ENCODE measurements at regions not wholly inside any gene's neighbourhood (a gene's known extent, or its start where the extent isn't known, plus 50 kb on each side); places are given as distances from the start of the nearest gene placed in this dataset.
"Not testable (repeated sequence)": the region's sequence is repeated elsewhere in the genome, so short reads cannot be mapped to it uniquely, and the experiment has no call there.

- H3K27ac ChIP-seq (ENCODE audit: low read depth in 2 of 2, low read length in 1 of 2), result no peak overlapping the region
- H3K4me2 ChIP-seq, result no peak overlapping the region
- peaks cover 14% of the 10 kb centered on the region; the same call in 1 of the 2 replicates for H3K27me3 ChIP-seq (ENCODE audit: insufficient read depth)
- H3K79me2 ChIP-seq (ENCODE audit: insufficient read depth), result no peaks in the 10 kb centered on the region
- CTCF ChIA-PET, result no interaction called here
- H4K20me1 ChIP-seq (ENCODE audit: insufficient read depth), result no peaks in the 10 kb centered on the region
- no peaks in the 10 kb centered on the region for H3K36me3 ChIP-seq (replicated peaks in 1 of 2; ENCODE audit: control insufficient read depth in 1 of 2, insufficient read depth in 2 of 2, low read length in 1 of 2)
- no peaks in the 10 kb centered on the region for H3F3A ChIP-seq (replicated peaks; ENCODE audit: insufficient read depth)
- H3K9me3 ChIP-seq, result no peaks in the 10 kb centered on the region
- no peaks in the 10 kb centered on the region for H3K9me2 ChIP-seq
- no peak overlapping the region for H2AFZ ChIP-seq (ENCODE audit: low read depth)
- H3K9ac ChIP-seq, result no peak overlapping the region
- H3K4me1 ChIP-seq (ENCODE audit: control insufficient read depth in 1 of 2, insufficient read depth in 2 of 2, low read depth in 1 of 2, low read length in 1 of 2), result peaks cover 0 to 3% of the 10 kb centered on the region in 2 experiments; a peak in 1 of 4 replicates
- 29% methylated on average over 7 of the region's 7 CpGs for WGBS (ENCODE audit: low lambda C conversion rate)
- POLR2A ChIA-PET, result no interaction called here
- H3K4me3 ChIP-seq (ENCODE audit: low read depth in 2 of 2, low read length in 1 of 2), result no peak overlapping the region
- no peak for TF ChIP-seq EZH2phosphoT487 (IDR thresholded peaks at IDR 0.05; ENCODE audit: borderline replicate concordance, low read depth)
- DNase-seq, result no peak
Measured at GRCh38 chr12:47359310-47360092, 279.7 kb upstream of the AMIGO2 start.

- CTCF ChIA-PET, result interaction anchor here (1.1 kb wide), 1 partner anchor 10 kb away, joined by 3 read pairs; no protein-coding TSS in a partner anchor
- POLR2A ChIA-PET, result not testable (repeated sequence)
Measured at GRCh38 chr12:47357006-47357405, 277.2 kb upstream of the AMIGO2 start.

GRCh38 chr12:47356129-47356700 is 276.5 kb upstream of the AMIGO2 start:
- Histone ChIP-seq H3K27me3 (ENCODE audit: insufficient read depth) (peaks cover 19% of the 10 kb centered on the region; the same call in 1 of the 2 replicates), H3K9me2 (no peaks in the 10 kb centered on the region), H3K9me3 (no peaks in the 10 kb centered on the region), H3K4me3 (ENCODE audit: low read depth in 2 of 2, low read length in 1 of 2) (no peak overlapping the region), H3K36me3 (replicated peaks in 1 of 2; ENCODE audit: control insufficient read depth in 1 of 2, insufficient read depth in 2 of 2, low read length in 1 of 2) (no peaks in the 10 kb centered on the region), H2AFZ (ENCODE audit: low read depth) (no peak overlapping the region), H3K4me2 (no peak overlapping the region), H3K79me2 (ENCODE audit: insufficient read depth) (no peaks in the 10 kb centered on the region), H3K4me1 (ENCODE audit: control insufficient read depth in 1 of 2, insufficient read depth in 2 of 2, low read depth in 1 of 2, low read length in 1 of 2) (peaks cover 0 to 2% of the 10 kb centered on the region in 2 experiments; a peak in 1 of 4 replicates), H3F3A (replicated peaks; ENCODE audit: insufficient read depth) (no peaks in the 10 kb centered on the region), H3K27ac (ENCODE audit: low read depth in 2 of 2, low read length in 1 of 2) (no peak overlapping the region), H4K20me1 (ENCODE audit: insufficient read depth) (no peaks in the 10 kb centered on the region), H3K9ac (no peak overlapping the region)
- TF ChIP-seq RFX5 (IDR thresholded peaks at IDR 0.05; ENCODE audit: low read length) (no peak), ELF1 (IDR thresholded peaks at IDR 0.05) (no peak), TCF12 (IDR thresholded peaks at IDR 0.05) (no peak), CHD2 (IDR thresholded peaks at IDR 0.05; ENCODE audit: low read length, partially characterized antibody) (no peak), MEF2A (IDR thresholded peaks at IDR 0.05; ENCODE audit: borderline replicate concordance, low read depth) (no peak), RXRA (IDR thresholded peaks at IDR 0.05; ENCODE audit: borderline replicate concordance, low read depth) (no peak), ZBTB33 (IDR thresholded peaks at IDR 0.05; ENCODE audit: borderline replicate concordance, low read depth) (no peak), FOXM1 (IDR thresholded peaks at IDR 0.05; ENCODE audit: low read depth) (no peak), JUND (IDR thresholded peaks at IDR 0.05) (no peak), EP300 (IDR thresholded peaks at IDR 0.05; ENCODE audit: borderline replicate concordance in 1 of 2, low read depth in 1 of 2, low read length in 1 of 2) (no peak), SMC3 (IDR thresholded peaks at IDR 0.05; ENCODE audit: low read depth, low read length) (no peak), USF1 (IDR thresholded peaks at IDR 0.05; ENCODE audit: borderline replicate concordance, low read depth) (no peak), TEAD4 (IDR thresholded peaks at IDR 0.05; ENCODE audit: borderline replicate concordance, insufficient read depth) (no peak)
- ChIA-PET CTCF (no interaction called here), POLR2A (no interaction called here)
- WGBS (ENCODE audit: low lambda C conversion rate), result 19% methylated on average over 3 of the region's 3 CpGs
- DNase-seq, result no peak

More at GRCh38 chr12:47357006-47357405, 277.2 kb upstream of the AMIGO2 start:
- not testable (repeated sequence) for H4K20me1 ChIP-seq (ENCODE audit: insufficient read depth); H3K9me3 ChIP-seq; H3K4me3 ChIP-seq (ENCODE audit: low read depth in 2 of 2, low read length in 1 of 2); H3F3A ChIP-seq (replicated peaks; ENCODE audit: insufficient read depth); H3K4me2 ChIP-seq; H3K9me2 ChIP-seq; H3K27ac ChIP-seq (ENCODE audit: low read depth in 2 of 2, low read length in 1 of 2); H3K4me1 ChIP-seq (ENCODE audit: control insufficient read depth in 1 of 2, insufficient read depth in 2 of 2, low read depth in 1 of 2, low read length in 1 of 2); H3K9ac ChIP-seq; H2AFZ ChIP-seq (ENCODE audit: low read depth); DNase-seq; H3K79me2 ChIP-seq (ENCODE audit: insufficient read depth); H3K36me3 ChIP-seq (replicated peaks in 1 of 2; ENCODE audit: control insufficient read depth in 1 of 2, insufficient read depth in 2 of 2, low read length in 1 of 2)
- peaks cover 16% of the 10 kb centered on the region; the same call in 1 of the 2 replicates for H3K27me3 ChIP-seq (ENCODE audit: insufficient read depth)
- WGBS (ENCODE audit: low lambda C conversion rate), result 15% methylated on average over 8 of the region's 8 CpGs

Data from SK-N-SH (cell line).